Ovary (tissue), 3 donors: ENCODE measurements at regions not wholly inside any gene's neighbourhood (a gene's known extent, or its start where the extent isn't known, plus 50 kb on each side); places are given as distances from the start of the nearest gene placed in this dataset.

Experiments
- POLR2A ChIP-seq: fragments of 450-650 bp; IDR thresholded peaks from one replicate; pipeline ENCODE4 v1.6.1; 2017; ENCODE audit warnings: antibody characterized with exemption, mild to moderate bottlenecking, moderate library complexity
- TF ChIP-seq, protein P1 (sequence below), 3 donors: fragments of 450-650 bp in 2 of 3; fragments of 200-600 bp in 1 of 3; IDR thresholded peaks; one replicate each; pipeline versions ENCODE4 v1.5.1 to v1.8.0; 2016 to 2022; ENCODE audit warnings: antibody characterized with exemption in 3 of 3, mild to moderate bottlenecking in 1 of 3
- donor health status: DM: no; HTN: no; CAD: no.

DNA sequence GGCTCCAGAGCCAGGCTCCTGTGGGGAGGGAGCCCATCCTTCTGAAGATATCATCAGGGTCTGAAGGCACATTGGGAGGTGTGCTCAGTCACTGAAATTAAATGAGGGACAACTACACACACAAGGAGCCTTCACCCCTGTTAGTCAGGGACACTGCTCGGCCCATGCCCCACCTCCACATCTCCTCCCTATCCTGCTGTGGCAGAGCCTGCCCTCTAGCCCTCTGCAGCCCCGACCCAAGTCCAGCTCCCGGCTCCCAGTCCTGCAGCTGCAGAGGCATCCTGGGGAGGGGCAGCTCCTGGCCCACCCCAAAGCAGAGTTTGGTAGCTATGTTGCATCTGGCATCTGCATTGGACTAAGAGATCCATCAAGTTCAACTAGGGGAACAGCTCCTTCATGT, 136.3 kb downstream of the ZNF248 start:
- TF ChIP-seq POLR2A: no peak
- TF ChIP-seq, protein P1, sequence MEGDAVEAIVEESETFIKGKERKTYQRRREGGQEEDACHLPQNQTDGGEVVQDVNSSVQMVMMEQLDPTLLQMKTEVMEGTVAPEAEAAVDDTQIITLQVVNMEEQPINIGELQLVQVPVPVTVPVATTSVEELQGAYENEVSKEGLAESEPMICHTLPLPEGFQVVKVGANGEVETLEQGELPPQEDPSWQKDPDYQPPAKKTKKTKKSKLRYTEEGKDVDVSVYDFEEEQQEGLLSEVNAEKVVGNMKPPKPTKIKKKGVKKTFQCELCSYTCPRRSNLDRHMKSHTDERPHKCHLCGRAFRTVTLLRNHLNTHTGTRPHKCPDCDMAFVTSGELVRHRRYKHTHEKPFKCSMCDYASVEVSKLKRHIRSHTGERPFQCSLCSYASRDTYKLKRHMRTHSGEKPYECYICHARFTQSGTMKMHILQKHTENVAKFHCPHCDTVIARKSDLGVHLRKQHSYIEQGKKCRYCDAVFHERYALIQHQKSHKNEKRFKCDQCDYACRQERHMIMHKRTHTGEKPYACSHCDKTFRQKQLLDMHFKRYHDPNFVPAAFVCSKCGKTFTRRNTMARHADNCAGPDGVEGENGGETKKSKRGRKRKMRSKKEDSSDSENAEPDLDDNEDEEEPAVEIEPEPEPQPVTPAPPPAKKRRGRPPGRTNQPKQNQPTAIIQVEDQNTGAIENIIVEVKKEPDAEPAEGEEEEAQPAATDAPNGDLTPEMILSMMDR (IDR thresholded peaks at IDR 0.05): no peak
